NCI-H187 (cell line): ENCODE measurements at regions not wholly inside any gene's neighbourhood (a gene's known extent, or its start where the extent isn't known, plus 50 kb on each side); places are given as distances from the start of the nearest gene placed in this dataset.

ENCODE experiments used
- DNase-seq, 2 experiments: peaks; one replicate each; lab custom pipeline; 2025; lab: John Stamatoyannopoulos, UW

DNA sequence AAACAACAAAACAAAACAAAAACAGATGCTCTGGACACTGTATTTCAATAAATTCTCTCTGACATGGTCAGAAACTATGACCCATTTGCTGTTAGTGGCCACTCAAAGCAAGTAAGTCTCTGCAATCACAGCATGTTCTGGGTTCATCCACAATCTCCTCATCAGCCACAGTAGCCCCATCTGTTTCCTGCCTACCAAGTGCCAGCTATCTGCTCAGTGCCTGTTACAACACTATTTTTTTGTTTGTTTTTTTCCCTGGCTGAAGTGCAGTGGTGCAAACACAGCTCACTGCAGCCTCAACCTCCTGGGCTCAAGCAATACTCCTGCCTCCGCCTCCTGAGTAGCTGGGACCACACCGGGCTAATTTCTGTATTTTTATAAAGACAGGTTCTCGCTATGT lies 137.9 kb downstream of the SOX9 start:
- no peak for DNase-seq

- DNase-seq, result no peak
Measured at GRCh38 chr17:72259922-72260321, 139.1 kb downstream of the SOX9 start.

DNA sequence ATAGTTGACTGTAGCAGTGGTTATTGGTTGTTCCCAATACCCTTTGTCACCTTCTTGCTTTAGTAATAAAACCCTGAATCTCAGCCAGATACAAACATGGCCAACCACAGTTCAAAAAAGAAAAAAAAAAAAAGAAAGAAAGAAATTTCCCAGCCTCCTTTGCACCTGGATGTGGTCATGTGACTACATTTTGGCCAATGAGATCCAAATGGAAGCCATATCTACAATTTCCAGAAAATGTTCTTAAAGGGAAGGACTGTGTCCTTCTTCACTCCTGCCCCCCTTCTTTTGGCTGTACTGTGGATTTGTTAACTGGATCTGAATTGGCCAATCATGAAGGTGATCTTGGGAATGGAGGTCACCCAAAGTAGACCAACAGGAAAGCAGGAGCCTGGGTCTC lies 141.9 kb downstream of the SOX9 start:
- no peak for DNase-seq

DNA sequence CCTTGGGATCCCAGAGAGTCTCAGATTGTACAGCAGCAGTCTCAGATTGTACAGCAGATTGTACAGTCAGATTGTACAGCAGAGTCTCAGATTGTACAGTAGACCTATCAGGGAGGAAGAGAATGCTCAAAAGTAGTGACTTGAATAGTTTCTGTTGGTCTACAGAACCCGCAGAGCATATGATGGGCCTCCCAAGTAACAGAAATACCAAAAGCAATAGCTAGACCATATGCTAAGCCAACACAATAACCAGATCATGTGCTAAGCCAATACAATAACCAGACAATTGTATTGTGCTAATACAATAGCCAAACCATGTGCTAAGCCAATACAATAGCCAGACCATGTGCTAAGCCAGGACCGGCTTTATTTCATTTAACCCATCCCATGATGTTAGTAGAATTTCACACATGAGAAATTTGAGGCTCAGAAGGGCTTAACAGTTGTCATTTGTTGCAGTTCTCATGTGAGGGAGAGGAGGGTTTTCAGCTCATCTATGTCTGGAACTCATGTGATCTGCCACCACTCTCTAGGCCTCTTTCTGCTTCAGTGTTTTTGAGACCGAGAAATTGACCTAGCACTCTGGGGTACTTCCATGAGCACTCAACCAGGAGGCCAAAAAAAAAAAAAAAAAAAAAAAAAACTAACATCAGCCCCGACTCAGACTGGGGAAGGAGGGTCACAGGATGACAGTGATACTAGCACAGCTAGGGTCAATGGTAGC lies 144.0 kb downstream of the SOX9 start:
- no peak for DNase-seq

DNA sequence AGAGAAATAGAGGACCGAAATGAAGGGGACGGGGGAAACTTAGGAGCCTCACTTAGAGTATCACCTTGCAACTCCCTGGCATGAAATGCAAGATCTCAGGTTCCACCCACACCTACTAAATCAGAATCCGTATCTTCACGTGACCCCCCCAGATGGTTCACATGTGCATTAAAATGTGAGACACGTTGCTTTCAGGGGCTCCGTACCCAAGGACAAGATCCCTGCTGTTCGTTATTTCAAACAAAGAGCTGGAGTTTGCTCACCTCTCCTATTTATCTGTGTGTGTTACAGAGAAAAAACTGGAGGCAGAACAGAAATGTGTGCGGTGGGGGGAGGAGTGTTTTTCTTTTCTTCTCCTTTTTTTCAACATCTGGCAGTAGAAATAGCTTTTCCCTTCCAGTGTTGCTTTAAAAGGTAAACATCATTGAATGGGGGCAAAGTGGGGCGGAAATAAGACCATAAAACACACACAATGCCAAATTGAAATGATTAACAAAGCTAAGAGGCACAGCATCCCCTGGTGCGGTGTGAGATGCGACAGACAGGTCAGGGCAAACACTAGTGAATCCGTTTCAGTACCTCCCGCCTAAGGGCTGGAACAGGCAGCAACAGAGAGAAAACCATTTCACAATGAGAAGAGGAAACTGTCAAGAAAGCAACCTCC lies 145.4 kb downstream of the SOX9 start:
- DNase-seq, result no peak

GRCh38 chr17:72267601-72268000 lies 146.8 kb downstream of the SOX9 start:
- DNase-seq, result no peak

DNA sequence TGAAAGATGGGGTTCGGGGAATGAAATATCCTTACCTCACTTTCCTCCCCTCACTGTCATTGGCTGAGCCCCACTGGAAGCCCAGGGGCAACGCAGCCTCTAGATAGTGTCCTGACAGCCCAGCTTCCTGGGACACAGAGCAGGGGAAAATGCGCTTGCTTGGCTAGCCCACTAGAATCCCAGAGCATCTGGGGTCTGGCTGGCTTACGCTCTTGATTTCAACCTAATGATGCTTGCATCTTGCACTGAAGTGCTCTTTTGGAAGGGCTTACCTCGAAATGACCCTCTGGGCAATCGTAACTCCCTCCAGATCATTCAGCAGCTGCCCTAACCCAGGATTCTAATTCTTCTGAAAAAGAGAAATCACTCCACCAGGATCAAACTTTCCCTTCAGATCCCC lies 147.6 kb downstream of the SOX9 start:
- no peak for DNase-seq

GRCh38 chr17:72270273-72270924 lies 149.6 kb downstream of the SOX9 start:
- DNase-seq, result no peak

DNA sequence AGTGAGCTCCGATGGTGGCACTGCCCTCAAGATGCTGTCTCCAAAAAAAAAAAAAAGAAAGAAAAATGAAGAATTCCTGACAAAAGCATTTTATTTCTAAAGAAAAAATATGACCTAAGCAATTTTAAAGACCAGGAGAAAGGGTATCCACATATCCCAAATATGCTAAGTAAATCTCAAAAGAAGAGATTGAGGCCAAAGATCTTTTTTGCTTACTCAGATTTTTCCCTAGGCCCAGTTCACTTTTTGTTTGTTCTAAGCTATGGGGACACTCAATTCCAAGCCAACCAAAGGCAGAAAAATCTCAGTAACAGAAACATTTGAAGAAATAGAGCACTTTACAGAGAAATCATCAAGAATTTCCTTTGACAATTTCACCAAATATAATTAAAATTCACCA lies 150.8 kb downstream of the SOX9 start:
- no peak for DNase-seq

DNA sequence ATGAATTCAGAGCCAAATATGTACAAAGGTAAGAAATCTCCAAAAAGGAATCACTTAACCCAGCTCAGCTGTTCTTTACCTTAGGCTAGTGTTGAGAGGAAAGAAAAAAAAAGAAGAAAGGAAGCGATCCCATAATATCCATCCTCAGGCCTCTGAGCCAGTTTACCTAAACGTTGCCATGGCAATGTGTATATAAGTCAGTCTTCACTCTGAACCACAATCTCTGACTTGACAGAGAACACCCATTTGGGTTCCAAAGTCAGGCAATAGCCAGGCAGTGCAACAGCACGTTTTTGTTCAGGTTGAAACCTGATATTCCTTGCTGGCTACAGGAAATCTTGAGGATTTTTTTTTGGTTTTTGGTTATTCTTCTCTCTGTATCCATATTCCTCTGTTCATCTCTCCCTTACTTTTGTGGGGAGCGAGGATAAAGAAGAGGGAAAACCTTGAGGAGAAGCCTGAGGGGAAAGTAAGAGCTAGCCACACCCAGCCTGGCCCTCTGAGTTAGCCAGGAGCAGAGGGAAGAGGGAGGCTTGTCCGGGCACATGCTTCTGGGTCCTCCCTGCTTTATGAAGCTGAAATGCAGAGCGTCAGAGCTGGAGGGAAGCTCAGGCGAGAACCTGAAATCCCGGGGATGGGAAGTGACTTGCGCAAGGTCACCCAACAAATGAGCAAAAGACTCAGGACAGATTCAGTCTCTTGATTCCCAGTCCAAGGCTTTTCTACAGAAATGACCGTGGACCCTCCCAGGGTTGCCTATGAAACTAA lies 152.7 kb downstream of the SOX9 start:
- DNase-seq, result no peak

DNA sequence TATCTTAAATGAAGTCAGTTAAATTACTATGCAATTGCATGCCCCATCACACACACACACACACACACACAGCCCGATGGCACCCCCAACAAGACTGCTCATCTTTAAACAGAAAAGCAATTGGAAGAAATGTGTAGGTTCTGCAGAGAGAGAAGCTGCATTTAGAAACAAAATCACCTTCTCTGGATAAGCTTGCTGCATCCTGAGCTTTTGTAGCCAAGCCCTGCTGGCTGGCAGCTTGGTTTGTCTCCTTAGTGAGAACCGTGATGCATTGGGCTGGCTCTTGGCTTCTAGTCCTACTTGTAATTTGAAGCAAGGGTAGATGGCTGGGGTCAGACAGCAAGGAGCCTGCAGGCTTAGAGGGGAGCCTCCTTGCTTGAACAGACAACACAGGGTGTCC lies 153.8 kb downstream of the SOX9 start:
- no peak for DNase-seq

GRCh38 chr17:72280881-72281280 lies 160.1 kb downstream of the SOX9 start:
- no peak for DNase-seq

DNA sequence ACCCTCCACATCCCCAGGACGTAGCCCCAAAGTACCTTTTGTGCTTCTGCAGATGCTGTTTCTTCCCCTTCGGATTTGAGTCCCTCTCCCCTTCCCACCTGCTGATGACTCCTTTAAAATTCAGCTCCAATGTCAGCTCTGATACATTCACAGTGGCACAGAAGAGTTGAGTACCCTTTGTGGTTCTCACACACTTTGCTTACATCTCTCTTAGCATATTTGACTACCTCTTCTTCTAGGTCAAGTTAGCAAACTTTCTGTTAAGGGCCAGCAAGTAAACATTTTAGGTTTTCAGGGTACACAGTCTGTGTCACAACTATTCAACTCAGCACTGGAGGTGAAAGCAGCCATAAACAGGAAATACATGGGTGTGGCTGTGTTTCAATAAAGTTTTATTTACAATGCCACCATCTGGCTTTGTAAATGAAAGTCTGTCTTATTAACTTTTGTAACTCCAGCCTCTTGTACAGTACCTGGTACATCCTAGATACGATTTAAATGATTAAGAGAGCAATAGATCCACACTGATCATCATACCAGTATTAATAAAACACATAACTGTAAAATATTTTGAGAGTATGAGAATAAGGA lies 161.7 kb downstream of the SOX9 start:
- DNase-seq, result no peak

DNA sequence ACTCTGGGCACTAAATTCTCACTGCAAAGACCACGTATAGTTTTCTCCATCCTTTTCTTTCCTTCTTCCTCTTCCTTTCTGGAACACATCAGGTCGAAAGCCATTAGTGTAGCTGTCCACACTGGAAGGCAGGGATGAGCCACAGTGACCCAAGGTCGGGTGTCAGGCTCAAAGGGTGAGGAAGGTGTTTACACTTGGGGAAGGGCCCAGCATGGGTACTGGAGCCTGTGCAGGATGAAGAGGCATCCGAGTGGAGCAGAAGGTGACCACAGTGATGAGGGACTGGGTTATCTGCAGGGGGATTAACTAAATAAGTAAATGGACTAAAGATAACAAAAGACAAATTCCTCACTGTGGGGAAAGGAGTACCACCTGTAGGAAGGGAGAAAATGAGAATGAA lies 164.0 kb downstream of the SOX9 start:
- no peak for DNase-seq

- DNase-seq, result no peak
Measured at GRCh38 chr17:72287586-72287985, 166.8 kb downstream of the SOX9 start.

DNA sequence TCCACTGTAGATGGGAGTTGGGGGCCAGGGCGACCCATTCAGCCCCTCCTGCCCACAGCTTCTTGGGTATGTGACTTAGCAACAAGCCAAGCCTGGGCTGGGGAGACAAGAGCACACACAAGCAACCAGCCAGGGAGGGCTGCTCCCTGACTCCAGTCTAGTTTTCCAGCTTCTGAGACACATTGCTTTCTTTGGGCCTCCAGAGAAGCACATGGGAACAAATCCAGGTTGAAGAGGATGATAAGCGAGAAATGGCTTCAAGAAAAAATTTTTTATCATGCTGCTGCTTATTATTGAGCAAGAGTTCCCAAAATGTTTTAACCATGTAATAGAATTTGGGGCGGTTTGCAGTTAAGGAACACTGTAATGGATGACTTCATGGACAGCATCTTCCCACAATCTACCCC lies 173.7 kb downstream of the SOX9 start:
- no peak for DNase-seq

DNA sequence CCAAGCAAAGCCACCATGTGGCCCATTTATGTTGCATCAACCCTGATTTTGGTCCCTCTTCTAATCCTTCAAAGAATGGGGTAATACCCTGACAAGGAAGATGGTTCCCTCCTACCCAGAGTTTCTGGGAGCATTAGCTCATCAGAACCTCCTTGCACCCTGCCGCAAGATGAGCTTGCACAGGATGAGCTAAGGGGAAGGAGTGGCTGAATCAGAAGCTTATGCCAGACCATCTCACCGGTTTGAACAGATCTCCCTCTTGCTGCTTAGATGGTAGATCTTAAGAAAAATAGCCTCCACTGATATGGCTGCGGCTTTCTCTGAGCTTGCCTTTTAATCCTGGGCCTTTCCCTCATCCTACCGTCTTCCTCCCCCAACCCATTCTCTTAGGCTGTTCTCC lies 175.1 kb downstream of the SOX9 start:
- no peak for DNase-seq

GRCh38 chr17:72296456-72296855 lies 175.6 kb downstream of the SOX9 start:
- DNase-seq, result no peak

- no peak for DNase-seq
Measured at GRCh38 chr17:72297326-72298115, 176.7 kb downstream of the SOX9 start.

DNA sequence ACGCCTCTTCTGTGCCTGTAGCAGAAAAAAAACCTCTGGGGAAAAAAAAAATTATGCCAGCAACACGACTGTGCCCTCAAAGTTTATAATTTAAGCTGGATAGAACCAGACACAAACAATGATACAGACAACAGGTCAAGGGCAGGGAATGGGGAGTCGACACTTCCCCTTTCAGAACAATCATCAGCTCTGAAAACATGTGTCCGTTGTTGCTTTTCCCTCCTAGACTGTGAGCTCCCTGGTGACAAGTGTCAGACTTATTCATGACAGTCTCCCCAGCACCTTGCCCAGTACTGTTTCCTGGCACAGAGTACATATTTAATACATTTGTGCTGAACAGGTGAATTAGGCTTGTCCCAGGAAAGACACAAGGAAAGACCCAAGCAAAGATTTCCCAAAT lies 178.3 kb downstream of the SOX9 start:
- no peak for DNase-seq

DNA sequence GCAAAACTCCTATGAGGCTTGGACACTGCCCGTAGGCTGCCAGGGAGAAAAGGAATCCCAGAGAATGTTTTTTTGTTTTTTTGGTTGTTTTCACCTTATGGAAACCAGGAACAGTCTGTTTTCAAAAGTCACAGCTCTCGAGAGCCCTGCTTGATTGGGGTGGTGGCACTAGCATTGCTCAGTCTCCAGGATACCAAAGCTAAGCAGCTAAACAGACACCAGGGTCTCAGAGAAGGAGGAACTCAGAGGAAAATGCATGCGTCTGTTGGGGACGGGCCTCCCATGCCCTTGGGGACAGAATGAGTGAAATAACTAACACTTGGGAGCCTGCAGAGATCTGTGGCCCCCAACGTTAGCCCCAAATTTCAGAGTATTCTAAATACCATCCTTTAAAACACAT lies 178.8 kb downstream of the SOX9 start:
- no peak for DNase-seq
